Dermis blood vessel endothelial cell (primary cell): ENCODE measurements at regions not wholly inside any gene's neighbourhood (a gene's known extent, or its start where the extent isn't known, plus 50 kb on each side); places are given as distances from the start of the nearest gene placed in this dataset.
"Not testable (repeated sequence)": the region's sequence is repeated elsewhere in the genome, so short reads cannot be mapped to it uniquely, and the experiment has no call there.

Source experiments
- DNase-seq: peaks from one replicate; pipeline ENCODE4 v3.0.0; 2010

GRCh38 chr3:4030624-4031023, 231.4 kb downstream of the LRRN1 start:
- no peak for DNase-seq

- DNase-seq, result no peak
These were observed 234.1 kb downstream of the LRRN1 start for GRCh38 chr3:4033296-4033695.

GRCh38 chr3:4036046-4036445, 236.8 kb downstream of the LRRN1 start:
- DNase-seq, result no peak

GRCh38 chr3:4038351-4038750, 239.1 kb downstream of the LRRN1 start:
- no peak for DNase-seq

- DNase-seq, result no peak
These were observed 242.8 kb downstream of the LRRN1 start for GRCh38 chr3:4042070-4042469.

GRCh38 chr3:4042869-4043268, 243.6 kb downstream of the LRRN1 start:
- no peak for DNase-seq

GRCh38 chr3:4043867-4044575, 244.8 kb downstream of the LRRN1 start:
- no peak for DNase-seq

GRCh38 chr3:4044619-4045018, 245.4 kb downstream of the LRRN1 start:
- no peak for DNase-seq

GRCh38 chr3:4045756-4046155, 246.5 kb downstream of the LRRN1 start:
- no peak for DNase-seq

- DNase-seq, result no peak
These were observed 248.1 kb downstream of the LRRN1 start for GRCh38 chr3:4047366-4047765.

GRCh38 chr3:4052706-4053105, 250.5 kb upstream of the SETMAR start:
- DNase-seq, result no peak

- DNase-seq, result no peak
These were observed 249.2 kb upstream of the SETMAR start for GRCh38 chr3:4053975-4054374.

- DNase-seq, result no peak
These were observed 243.1 kb upstream of the SETMAR start for GRCh38 chr3:4060064-4060463.

- no peak for DNase-seq
These were observed 242.6 kb upstream of the SETMAR start for GRCh38 chr3:4060603-4061002.

GRCh38 chr3:4061195-4061594, 242.0 kb upstream of the SETMAR start:
- no peak for DNase-seq

- DNase-seq, result no peak
These were observed 241.3 kb upstream of the SETMAR start for GRCh38 chr3:4061783-4062360.

- DNase-seq, result no peak
These were observed 240.5 kb upstream of the SETMAR start for GRCh38 chr3:4062621-4063020.

- DNase-seq, result no peak
These were observed 239.1 kb upstream of the SETMAR start for GRCh38 chr3:4063916-4064574.

GRCh38 chr3:4065085-4065484, 238.1 kb upstream of the SETMAR start:
- no peak for DNase-seq

- no peak for DNase-seq
These were observed 237.6 kb upstream of the SETMAR start for GRCh38 chr3:4065554-4065953.

GRCh38 chr3:4067893-4068292, 235.3 kb upstream of the SETMAR start:
- no peak for DNase-seq

GRCh38 chr3:4069796-4070195, 233.4 kb upstream of the SETMAR start:
- DNase-seq, result no peak

- no peak for DNase-seq
These were observed 231.5 kb upstream of the SETMAR start for GRCh38 chr3:4071481-4072184.

GRCh38 chr3:4077278-4077677, 225.9 kb upstream of the SETMAR start:
- not testable (repeated sequence) for DNase-seq
